GM12874 (cell line): ENCODE measurements at regions not wholly inside any gene's neighbourhood (a gene's known extent, or its start where the extent isn't known, plus 50 kb on each side); places are given as distances from the start of the nearest gene placed in this dataset.

Experiments
- TF ChIP-seq, protein P1 (sequence below): IDR thresholded peaks from 2 replicates; pipeline ENCODE4 v1.5.1; 2011; ENCODE audit warnings: low read depth, mild to moderate bottlenecking, control low read depth, low read length, moderate library complexity; ENCODE audit not compliant: insufficient read depth

- TF ChIP-seq, protein P1, sequence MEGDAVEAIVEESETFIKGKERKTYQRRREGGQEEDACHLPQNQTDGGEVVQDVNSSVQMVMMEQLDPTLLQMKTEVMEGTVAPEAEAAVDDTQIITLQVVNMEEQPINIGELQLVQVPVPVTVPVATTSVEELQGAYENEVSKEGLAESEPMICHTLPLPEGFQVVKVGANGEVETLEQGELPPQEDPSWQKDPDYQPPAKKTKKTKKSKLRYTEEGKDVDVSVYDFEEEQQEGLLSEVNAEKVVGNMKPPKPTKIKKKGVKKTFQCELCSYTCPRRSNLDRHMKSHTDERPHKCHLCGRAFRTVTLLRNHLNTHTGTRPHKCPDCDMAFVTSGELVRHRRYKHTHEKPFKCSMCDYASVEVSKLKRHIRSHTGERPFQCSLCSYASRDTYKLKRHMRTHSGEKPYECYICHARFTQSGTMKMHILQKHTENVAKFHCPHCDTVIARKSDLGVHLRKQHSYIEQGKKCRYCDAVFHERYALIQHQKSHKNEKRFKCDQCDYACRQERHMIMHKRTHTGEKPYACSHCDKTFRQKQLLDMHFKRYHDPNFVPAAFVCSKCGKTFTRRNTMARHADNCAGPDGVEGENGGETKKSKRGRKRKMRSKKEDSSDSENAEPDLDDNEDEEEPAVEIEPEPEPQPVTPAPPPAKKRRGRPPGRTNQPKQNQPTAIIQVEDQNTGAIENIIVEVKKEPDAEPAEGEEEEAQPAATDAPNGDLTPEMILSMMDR: no peak
Measured at GRCh38 chr4:13678186-13678924, 50.8 kb upstream of the BOD1L1 start.

- TF ChIP-seq, protein P1: no peak
Measured at GRCh38 chr4:13681570-13681969, 54.0 kb upstream of the BOD1L1 start.

- TF ChIP-seq, protein P1: no peak
Measured at GRCh38 chr4:13694256-13694655, 66.7 kb upstream of the BOD1L1 start.

DNA sequence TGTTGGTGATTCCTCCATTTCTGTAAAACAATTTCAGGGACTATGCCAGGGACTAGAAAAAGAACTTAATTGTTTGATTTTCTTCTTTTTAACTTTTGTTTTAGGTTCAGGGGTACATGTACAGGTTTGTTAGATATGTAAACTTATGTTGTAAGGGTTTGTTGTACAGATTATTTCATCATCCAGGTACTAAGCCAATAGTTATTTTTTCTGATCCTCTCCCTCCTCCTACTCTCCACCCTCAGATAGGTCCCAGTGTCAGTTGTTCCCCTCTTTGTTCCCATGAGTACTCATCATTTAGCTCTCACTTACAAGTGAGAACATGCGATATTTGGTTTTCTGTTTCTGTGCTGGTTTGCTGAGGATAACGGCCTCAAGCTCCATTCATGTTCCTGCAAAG is 70.8 kb upstream of the BOD1L1 start:
- TF ChIP-seq, protein P1: no peak

DNA sequence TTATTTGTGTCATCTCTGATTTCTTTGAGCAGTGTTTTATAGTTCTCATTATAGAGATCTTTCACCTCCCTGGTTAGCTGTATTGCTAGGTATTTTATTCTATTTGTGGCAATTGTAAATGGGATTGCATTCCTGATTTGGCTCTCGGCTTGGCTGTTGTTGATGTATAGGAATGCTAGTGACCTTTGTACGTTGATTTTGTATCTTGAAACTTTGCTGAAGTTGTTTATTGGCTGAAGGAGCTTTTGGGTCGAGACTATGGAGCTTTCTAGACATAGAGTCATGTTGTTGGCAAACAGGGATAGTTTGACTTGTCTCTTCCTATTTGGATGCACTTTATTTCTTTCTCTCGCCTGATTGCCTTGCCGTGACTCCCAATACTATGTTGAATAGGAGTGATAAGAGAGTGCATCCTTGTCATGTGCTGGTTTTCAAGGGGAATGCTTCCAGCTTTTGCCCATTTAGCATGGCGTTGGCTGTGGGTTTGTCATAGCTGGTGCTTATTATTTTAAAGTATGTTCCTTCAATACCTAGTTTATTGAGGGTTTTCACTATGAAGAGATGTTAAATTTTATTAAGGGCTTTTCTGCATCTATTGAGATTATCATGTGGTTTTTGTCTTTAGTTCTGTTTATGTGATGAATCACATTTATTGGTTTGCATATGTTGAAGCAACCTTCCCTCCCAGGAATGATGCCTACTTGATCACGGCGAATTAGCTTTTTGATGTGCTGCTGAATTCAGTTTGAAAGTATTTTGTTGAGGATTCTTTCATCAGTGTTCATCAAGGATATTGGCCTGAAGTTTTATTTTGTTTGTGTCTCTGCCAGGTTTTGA is 72.7 kb upstream of the BOD1L1 start:
- TF ChIP-seq, protein P1: no peak

GRCh38 chr4:13701937-13702446 is 74.5 kb upstream of the BOD1L1 start:
- TF ChIP-seq, protein P1: no peak

GRCh38 chr4:13703096-13703495 is 75.6 kb upstream of the BOD1L1 start:
- TF ChIP-seq, protein P1: no peak
